ENCODE measurements at regions not wholly inside any gene's neighbourhood (a gene's known extent, or its start where the extent isn't known, plus 50 kb on each side); places are given as distances from the start of the nearest gene placed in this dataset.

DNA sequence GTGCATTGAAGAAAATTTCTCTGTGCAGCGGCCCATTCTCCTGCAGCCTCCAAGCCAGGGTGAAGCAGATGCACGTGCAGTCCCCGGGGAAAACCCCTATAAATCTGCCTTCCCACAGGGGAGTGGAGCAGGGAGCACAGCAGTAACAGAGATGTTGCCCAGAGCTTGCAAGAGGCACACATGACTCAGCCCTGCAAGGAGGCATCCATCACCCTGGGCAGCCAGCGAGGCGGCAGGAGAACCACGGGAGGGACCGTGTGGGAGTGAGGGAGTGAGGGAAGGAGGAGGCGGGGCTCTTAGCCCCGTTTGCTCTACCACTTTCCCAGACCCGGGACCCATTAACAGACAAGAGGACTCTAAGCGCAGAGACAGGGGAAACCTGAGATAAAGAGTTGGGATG is 96.2 kb upstream of the ARAP3 start:
- no peak overlapping the region for H3K27ac ChIP-seq (ENCODE audit: low read length)
- H3K9me3 ChIP-seq (ENCODE audit: control insufficient read depth, low read depth, low read length): no peaks in the 10 kb centered on the region
- no peaks in the 10 kb centered on the region for H3K4me1 ChIP-seq (ENCODE audit: control insufficient read depth, insufficient read depth, low read length)
- no peak overlapping the region for H3K4me3 ChIP-seq (ENCODE audit: low read length)
- H3K36me3 ChIP-seq (ENCODE audit: control insufficient read depth, insufficient read depth, low read length): no peaks in the 10 kb centered on the region
- no peaks in the 10 kb centered on the region for H3K27me3 ChIP-seq (ENCODE audit: control insufficient read depth, insufficient read depth, low read length)
- no peak for DNase-seq
- no CpG with 5 or more reads among the region's 11 CpGs for WGBS (ENCODE audit: insufficient coverage, low lambda C conversion rate)

DNA sequence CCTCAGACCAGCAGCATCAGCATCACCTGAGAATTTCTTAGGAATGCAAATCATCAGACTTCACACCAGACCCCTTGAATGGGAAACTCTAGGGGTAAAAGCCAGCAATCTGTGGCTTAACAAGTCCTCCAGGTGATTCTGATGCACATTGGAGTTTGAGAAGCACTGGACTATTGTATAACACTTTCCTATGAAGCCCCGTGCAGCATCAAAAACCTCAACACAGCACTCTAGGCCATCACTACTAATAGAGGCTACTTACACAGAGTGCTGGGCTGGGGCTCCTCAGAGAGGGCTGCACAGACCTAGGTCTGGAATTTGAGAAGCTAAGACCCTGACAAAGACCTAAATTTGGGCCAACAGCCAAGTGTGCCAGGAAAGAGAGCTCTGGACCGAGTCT is 95.7 kb upstream of the ARAP3 start:
- Histone ChIP-seq H3K36me3 (ENCODE audit: control insufficient read depth, insufficient read depth, low read length) (no peaks in the 10 kb centered on the region), H3K27ac (ENCODE audit: low read length) (no peak overlapping the region), H3K4me3 (ENCODE audit: low read length) (no peak overlapping the region), H3K27me3 (ENCODE audit: control insufficient read depth, insufficient read depth, low read length) (no peaks in the 10 kb centered on the region), H3K4me1 (ENCODE audit: control insufficient read depth, insufficient read depth, low read length) (no peaks in the 10 kb centered on the region), H3K9me3 (ENCODE audit: control insufficient read depth, low read depth, low read length) (no peaks in the 10 kb centered on the region)
- DNase-seq: no peak
- no CpG with 5 or more reads among the region's 2 CpGs for WGBS (ENCODE audit: insufficient coverage, low lambda C conversion rate)

DNA sequence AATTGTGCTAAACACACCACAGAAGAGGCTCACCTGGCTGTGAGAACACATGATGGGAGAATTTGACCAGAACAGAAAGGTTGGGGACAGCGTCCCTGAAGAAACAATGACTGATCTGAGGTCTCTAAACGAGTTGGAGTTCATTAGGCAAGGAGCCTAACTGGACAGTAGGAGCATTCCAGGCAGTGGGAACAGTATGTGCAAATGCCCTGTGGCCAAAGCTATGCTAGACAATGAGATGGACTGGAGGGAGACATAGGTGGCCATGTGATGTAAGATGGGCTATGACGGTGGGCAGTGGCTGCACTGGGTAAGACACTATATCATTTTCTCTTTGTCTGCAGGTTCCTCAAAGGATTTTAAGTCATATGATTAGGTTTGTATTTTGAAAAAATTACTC is 95.1 kb upstream of the ARAP3 start:
- Histone ChIP-seq H3K9me3 (ENCODE audit: control insufficient read depth, low read depth, low read length) (no peaks in the 10 kb centered on the region), H3K4me1 (ENCODE audit: control insufficient read depth, insufficient read depth, low read length) (no peaks in the 10 kb centered on the region), H3K4me3 (ENCODE audit: low read length) (no peak overlapping the region), H3K27me3 (ENCODE audit: control insufficient read depth, insufficient read depth, low read length) (no peaks in the 10 kb centered on the region), H3K36me3 (ENCODE audit: control insufficient read depth, insufficient read depth, low read length) (no peaks in the 10 kb centered on the region), H3K27ac (ENCODE audit: low read length) (no peak overlapping the region)
- 67% methylated on average over 1 of the region's 3 CpGs for WGBS (ENCODE audit: insufficient coverage, low lambda C conversion rate)
- DNase-seq: no peak

DNA sequence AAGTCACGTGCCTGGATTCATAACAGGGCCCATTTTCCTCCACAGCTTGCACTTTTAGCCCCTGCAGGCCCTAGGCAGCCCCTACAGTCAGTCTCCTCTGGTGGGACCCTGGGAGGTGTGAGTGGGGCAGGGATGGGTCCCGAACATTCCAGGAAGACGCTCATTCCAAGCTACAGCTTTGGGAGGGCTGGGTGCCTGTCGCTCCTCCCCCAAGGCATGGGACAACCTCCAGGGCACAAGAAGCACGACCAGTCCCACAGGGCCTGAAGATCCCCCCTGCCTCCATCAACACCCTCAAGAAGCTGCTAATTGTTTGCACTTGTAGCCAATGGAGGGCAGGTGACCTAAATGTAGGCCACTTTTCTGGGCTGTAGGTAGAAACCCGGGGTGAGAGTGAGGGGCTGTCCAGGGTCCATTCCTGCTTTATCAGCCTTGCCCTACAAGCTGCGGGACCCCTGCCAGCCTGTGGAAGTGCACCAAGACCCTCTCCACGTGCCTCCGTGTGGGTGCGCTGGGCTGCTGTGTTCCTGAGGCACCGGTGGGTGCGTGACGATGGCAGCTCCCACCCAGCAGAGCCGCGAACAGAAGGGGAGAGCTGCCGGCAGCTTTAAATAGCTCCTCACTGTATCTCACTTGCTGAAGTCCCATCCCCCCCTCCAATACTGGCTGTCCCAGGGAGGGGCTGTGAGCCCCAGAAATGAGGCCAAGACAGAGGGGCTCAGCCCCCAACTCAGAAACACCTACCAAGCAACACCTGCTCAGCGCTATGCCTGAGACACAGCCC is 91.9 kb upstream of the ARAP3 start:
- WGBS (ENCODE audit: insufficient coverage, low lambda C conversion rate): no CpG with 5 or more reads among the region's 17 CpGs
- Histone ChIP-seq H3K27ac (ENCODE audit: low read length) (no peak overlapping the region), H3K27me3 (ENCODE audit: control insufficient read depth, insufficient read depth, low read length) (no peaks in the 10 kb centered on the region), H3K9me3 (ENCODE audit: control insufficient read depth, low read depth, low read length) (no peaks in the 10 kb centered on the region), H3K36me3 (ENCODE audit: control insufficient read depth, insufficient read depth, low read length) (no peaks in the 10 kb centered on the region), H3K4me3 (ENCODE audit: low read length) (no peak overlapping the region), H3K4me1 (ENCODE audit: control insufficient read depth, insufficient read depth, low read length) (no peaks in the 10 kb centered on the region)
- DNase-seq: no peak

DNA sequence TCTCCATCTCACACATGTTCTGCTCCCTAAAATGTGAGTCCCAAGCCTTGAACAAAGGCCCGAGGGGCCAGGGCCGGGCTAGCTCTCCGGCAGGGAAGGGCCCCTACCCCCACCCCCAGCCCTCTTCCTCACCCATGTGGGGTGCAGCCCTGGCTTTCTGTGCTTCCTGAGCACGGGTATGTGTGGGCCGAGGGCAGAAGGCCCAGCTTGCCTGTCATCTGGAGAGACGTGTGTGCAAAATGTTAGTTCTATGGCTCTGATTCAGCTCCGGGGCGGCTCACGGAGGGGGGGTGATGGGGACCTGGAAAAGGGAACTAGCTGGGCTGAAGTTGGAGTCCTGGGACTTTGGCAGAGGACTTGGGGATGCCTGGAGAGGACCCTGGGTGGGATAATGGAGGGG is 90.3 kb upstream of the ARAP3 start:
- no peak overlapping the region for H3K4me3 ChIP-seq (ENCODE audit: low read length)
- H3K27ac ChIP-seq (ENCODE audit: low read length): no peak overlapping the region
- H3K36me3 ChIP-seq (ENCODE audit: control insufficient read depth, insufficient read depth, low read length): no peaks in the 10 kb centered on the region
- no peaks in the 10 kb centered on the region for H3K4me1 ChIP-seq (ENCODE audit: control insufficient read depth, insufficient read depth, low read length)
- no peak for DNase-seq
- H3K9me3 ChIP-seq (ENCODE audit: control insufficient read depth, low read depth, low read length): no peaks in the 10 kb centered on the region
- no peaks in the 10 kb centered on the region for H3K27me3 ChIP-seq (ENCODE audit: control insufficient read depth, insufficient read depth, low read length)
- WGBS (ENCODE audit: insufficient coverage, low lambda C conversion rate): no CpG with 5 or more reads among the region's 9 CpGs

DNA sequence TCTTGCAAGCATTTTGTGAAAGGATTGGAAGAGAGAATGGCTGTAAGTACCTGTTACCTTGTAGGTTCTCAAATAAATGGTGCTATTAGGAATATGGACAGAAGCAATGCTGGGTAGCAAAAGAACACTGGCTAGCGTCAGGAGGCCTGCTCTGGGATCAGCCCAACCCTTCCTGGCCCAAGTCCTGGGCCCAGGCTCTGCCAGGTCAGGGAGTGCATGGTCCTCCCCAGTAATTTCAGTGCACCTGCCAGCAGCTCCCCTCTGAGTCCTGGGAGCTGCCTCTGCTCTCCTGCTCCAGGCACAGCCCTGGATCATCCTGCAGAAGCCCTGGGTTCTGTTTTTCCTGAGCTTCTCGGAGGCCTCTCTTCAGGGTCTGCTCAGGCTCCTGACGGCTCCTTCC is 89.5 kb upstream of the ARAP3 start:
- no peaks in the 10 kb centered on the region for H3K27me3 ChIP-seq (ENCODE audit: control insufficient read depth, insufficient read depth, low read length)
- no peaks in the 10 kb centered on the region for H3K9me3 ChIP-seq (ENCODE audit: control insufficient read depth, low read depth, low read length)
- no peaks in the 10 kb centered on the region for H3K4me1 ChIP-seq (ENCODE audit: control insufficient read depth, insufficient read depth, low read length)
- 80% methylated on average over 1 of the region's 3 CpGs for WGBS (ENCODE audit: insufficient coverage, low lambda C conversion rate)
- no peak overlapping the region for H3K27ac ChIP-seq (ENCODE audit: low read length)
- H3K4me3 ChIP-seq (ENCODE audit: low read length): no peak overlapping the region
- DNase-seq: no peak
- H3K36me3 ChIP-seq (ENCODE audit: control insufficient read depth, insufficient read depth, low read length): no peaks in the 10 kb centered on the region

DNA sequence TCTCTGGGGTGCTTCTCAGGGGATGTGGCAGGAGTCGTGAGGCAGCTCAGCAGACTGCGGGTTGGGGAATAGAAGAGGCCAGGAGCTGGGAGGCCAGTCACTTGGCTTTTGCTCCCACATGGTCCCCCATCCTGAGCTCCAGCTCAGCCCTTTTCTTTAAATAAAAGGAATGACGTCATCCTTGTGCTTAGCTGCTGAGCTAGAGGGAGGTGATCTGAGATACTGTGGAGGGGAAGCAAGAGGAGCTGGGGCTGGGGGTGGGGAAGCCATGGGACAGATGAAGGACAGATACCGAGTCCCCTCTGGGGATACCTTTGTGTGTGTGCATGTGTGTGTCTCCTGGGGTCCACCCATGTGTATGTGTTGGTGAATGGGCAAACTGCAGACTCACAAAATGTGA is 89.0 kb upstream of the ARAP3 start:
- no CpG with 5 or more reads among the region's 4 CpGs for WGBS (ENCODE audit: insufficient coverage, low lambda C conversion rate)
- Histone ChIP-seq H3K4me1 (ENCODE audit: control insufficient read depth, insufficient read depth, low read length) (no peaks in the 10 kb centered on the region), H3K27me3 (ENCODE audit: control insufficient read depth, insufficient read depth, low read length) (no peaks in the 10 kb centered on the region), H3K9me3 (ENCODE audit: control insufficient read depth, low read depth, low read length) (no peaks in the 10 kb centered on the region), H3K36me3 (ENCODE audit: control insufficient read depth, insufficient read depth, low read length) (no peaks in the 10 kb centered on the region), H3K4me3 (ENCODE audit: low read length) (no peak overlapping the region), H3K27ac (ENCODE audit: low read length) (no peak overlapping the region)
- no peak for DNase-seq

DNA sequence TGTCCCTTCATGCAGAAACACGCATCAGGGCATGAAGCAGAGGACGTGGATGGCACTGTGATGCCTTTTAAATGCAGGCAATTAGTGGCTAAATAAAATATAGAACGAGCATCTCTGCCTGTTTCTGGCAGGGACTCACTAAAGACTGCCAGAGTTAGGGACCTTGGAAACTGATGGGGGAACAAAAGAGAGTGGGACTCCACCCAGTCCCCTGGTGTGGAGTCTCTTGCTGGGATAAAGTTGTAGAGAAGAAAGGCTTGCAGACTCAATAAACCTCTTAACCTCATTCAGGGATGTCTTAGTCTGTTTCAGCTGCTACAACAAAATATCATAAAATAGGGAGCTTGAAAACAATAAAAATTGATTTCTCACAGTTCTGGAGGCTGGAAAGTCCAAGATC is 87.6 kb upstream of the ARAP3 start:
- DNase-seq: no peak
- no peak overlapping the region for H3K4me3 ChIP-seq (ENCODE audit: low read length)
- no peaks in the 10 kb centered on the region for H3K9me3 ChIP-seq (ENCODE audit: control insufficient read depth, low read depth, low read length)
- no peak overlapping the region for H3K27ac ChIP-seq (ENCODE audit: low read length)
- no peaks in the 10 kb centered on the region for H3K27me3 ChIP-seq (ENCODE audit: control insufficient read depth, insufficient read depth, low read length)
- no peaks in the 10 kb centered on the region for H3K4me1 ChIP-seq (ENCODE audit: control insufficient read depth, insufficient read depth, low read length)
- no peaks in the 10 kb centered on the region for H3K36me3 ChIP-seq (ENCODE audit: control insufficient read depth, insufficient read depth, low read length)
- no CpG with 5 or more reads among the region's 3 CpGs for WGBS (ENCODE audit: insufficient coverage, low lambda C conversion rate)

DNA sequence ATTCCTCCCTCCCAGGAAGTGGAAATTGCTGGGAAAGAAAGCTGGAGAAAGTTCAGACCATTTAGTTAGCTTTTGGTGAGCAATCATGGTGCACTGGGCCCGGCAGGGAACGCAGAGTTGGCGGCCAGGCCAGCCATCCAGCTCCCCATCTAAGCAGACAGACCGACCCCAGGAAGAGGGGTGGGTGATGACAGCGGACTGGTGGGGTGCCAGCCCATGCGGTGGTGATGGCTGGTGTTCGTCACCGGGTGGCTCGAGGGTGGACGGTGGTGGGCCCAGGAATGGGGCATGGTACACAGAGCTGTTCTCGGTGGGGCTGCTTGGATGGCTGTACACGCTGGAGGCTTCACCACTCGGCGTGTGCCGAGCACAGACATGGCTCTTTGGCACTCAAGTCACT is 85.6 kb upstream of the ARAP3 start:
- Histone ChIP-seq H3K27me3 (ENCODE audit: control insufficient read depth, insufficient read depth, low read length) (peaks cover under 1% of the 10 kb centered on the region), H3K9me3 (ENCODE audit: control insufficient read depth, low read depth, low read length) (no peaks in the 10 kb centered on the region), H3K4me1 (ENCODE audit: control insufficient read depth, insufficient read depth, low read length) (no peaks in the 10 kb centered on the region), H3K4me3 (ENCODE audit: low read length) (no peak overlapping the region), H3K36me3 (ENCODE audit: control insufficient read depth, insufficient read depth, low read length) (no peaks in the 10 kb centered on the region), H3K27ac (ENCODE audit: low read length) (no peak overlapping the region)
- no peak for DNase-seq
- WGBS (ENCODE audit: insufficient coverage, low lambda C conversion rate): no CpG with 5 or more reads among the region's 15 CpGs

DNA sequence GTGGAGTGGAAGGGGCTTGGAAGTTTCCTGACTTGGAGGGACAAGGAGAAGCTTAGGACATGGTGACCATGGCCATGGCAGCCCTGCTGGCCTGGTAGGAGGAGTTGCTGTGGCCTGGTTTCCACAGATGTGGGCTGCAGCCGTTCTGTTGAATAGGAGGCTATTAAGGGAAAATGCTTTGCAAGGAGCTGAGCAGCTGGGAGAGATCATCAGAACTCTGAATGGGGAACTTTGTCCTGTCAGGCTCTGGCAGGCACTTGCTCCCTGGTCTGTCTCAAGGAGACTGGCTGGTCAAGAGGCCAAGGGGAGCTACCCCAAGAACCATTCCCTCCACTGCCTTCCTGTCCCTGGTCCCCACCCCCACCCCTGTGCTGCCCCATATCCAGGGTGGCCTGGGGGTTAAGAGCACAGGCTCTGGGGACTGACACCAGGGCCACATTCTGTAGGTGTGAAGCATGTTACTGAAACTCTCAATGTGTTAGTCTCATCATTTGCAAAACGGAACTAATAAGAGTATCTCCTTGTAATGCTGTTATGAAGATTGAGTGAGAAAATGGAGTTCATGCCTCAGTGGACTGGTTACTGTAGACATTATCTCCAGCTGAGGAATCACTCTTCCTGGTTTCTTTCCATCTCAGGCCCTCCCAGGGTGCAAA is 84.0 kb upstream of the ARAP3 start:
- no peaks in the 10 kb centered on the region for H3K36me3 ChIP-seq (ENCODE audit: control insufficient read depth, insufficient read depth, low read length)
- H3K27ac ChIP-seq (ENCODE audit: low read length): no peak overlapping the region
- no CpG with 5 or more reads among the region's 2 CpGs for WGBS (ENCODE audit: insufficient coverage, low lambda C conversion rate)
- DNase-seq: no peak
- peaks cover 16% of the 10 kb centered on the region for H3K27me3 ChIP-seq (ENCODE audit: control insufficient read depth, insufficient read depth, low read length)
- H3K9me3 ChIP-seq (ENCODE audit: control insufficient read depth, low read depth, low read length): no peaks in the 10 kb centered on the region
- no peak overlapping the region for H3K4me3 ChIP-seq (ENCODE audit: low read length)
- H3K4me1 ChIP-seq (ENCODE audit: control insufficient read depth, insufficient read depth, low read length): no peaks in the 10 kb centered on the region

DNA sequence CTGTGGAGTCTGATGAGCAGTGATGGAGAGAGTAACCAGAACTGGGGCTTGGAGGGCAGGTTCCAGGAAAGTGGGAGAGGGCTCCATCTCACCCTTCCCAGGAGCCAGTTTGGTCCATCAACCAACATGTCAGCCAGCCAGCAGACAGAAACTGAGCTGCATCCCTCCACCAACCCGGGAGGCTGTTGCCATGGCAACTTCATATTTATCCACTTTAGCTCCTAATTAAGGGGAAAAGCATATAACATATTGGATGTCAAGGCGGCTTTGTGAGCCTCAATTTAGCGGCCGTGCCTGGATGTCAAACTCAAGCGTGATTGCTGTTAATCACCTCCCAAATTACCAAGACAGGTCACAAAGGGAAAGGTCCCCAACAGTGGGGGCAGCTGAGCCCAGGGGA is 81.5 kb upstream of the ARAP3 start:
- no peak overlapping the region for H3K27ac ChIP-seq (ENCODE audit: low read length)
- DNase-seq: no peak
- H3K27me3 ChIP-seq (ENCODE audit: control insufficient read depth, insufficient read depth, low read length): peaks cover 38% of the 10 kb centered on the region
- H3K9me3 ChIP-seq (ENCODE audit: control insufficient read depth, low read depth, low read length): no peaks in the 10 kb centered on the region
- WGBS (ENCODE audit: insufficient coverage, low lambda C conversion rate): 80% methylated on average over 1 of the region's 5 CpGs
- no peak overlapping the region for H3K4me3 ChIP-seq (ENCODE audit: low read length)
- no peaks in the 10 kb centered on the region for H3K4me1 ChIP-seq (ENCODE audit: control insufficient read depth, insufficient read depth, low read length)
- H3K36me3 ChIP-seq (ENCODE audit: control insufficient read depth, insufficient read depth, low read length): no peaks in the 10 kb centered on the region

All from large intestine (tissue), 3 donors.